ENCODE measurements at regions not wholly inside any gene's neighbourhood (a gene's known extent, or its start where the extent isn't known, plus 50 kb on each side); places are given as distances from the start of the nearest gene placed in this dataset.

DNA sequence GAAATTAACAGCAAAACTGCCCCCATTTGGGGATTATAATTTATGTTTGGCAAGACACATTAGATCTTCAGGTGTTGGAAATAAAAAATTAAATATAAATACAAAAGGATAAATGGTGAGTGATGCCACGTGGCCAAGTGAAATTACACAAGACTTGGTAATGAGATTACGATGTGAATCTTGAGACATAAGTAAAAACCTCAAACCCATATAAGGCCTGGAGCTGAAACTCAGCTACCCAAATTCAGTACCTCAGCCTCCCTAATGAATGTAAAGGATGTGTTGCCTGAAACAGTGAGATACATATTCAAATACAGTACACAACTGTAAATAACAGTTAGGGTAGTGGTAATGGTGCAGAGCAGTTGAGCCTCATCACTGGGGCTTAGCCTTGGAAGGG, 1146.6 kb downstream of the OTOL1 start:
- CTCF ChIA-PET, result no interaction called here
- TF ChIP-seq, protein P1, sequence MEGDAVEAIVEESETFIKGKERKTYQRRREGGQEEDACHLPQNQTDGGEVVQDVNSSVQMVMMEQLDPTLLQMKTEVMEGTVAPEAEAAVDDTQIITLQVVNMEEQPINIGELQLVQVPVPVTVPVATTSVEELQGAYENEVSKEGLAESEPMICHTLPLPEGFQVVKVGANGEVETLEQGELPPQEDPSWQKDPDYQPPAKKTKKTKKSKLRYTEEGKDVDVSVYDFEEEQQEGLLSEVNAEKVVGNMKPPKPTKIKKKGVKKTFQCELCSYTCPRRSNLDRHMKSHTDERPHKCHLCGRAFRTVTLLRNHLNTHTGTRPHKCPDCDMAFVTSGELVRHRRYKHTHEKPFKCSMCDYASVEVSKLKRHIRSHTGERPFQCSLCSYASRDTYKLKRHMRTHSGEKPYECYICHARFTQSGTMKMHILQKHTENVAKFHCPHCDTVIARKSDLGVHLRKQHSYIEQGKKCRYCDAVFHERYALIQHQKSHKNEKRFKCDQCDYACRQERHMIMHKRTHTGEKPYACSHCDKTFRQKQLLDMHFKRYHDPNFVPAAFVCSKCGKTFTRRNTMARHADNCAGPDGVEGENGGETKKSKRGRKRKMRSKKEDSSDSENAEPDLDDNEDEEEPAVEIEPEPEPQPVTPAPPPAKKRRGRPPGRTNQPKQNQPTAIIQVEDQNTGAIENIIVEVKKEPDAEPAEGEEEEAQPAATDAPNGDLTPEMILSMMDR (IDR thresholded peaks at IDR 0.05; ENCODE audit: control extremely low read depth, extremely low read depth, low read depth, missing control alignments), result no peak
- no peak for DNase-seq (ENCODE audit: extremely low spot score)
- POLR2A ChIA-PET, result no interaction called here

DNA sequence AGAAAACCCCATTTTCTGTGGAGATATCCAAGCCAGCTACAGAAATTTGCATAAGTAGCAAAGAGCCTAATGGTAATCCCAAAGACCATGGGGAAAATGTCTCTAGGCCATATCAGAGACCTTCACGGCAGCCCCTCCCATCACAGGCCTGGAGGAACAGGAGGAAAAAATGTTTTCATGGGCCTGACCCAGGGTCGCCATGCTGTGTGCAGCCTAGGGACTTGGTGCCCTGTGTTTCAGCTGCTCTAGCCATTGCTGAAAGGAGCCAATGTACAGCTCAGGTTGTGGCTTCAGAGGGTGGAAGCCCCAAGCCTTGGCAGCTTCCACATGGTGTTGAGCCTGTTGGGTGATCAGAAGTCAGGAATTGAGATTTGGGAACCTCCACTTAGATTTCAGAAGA, 1150.7 kb downstream of the OTOL1 start:
- POLR2A ChIA-PET, result no interaction called here
- TF ChIP-seq, protein P1 (IDR thresholded peaks at IDR 0.05; ENCODE audit: control extremely low read depth, extremely low read depth, low read depth, missing control alignments), result no peak
- DNase-seq (ENCODE audit: extremely low spot score), result no peak
- CTCF ChIA-PET, result no interaction called here

DNA sequence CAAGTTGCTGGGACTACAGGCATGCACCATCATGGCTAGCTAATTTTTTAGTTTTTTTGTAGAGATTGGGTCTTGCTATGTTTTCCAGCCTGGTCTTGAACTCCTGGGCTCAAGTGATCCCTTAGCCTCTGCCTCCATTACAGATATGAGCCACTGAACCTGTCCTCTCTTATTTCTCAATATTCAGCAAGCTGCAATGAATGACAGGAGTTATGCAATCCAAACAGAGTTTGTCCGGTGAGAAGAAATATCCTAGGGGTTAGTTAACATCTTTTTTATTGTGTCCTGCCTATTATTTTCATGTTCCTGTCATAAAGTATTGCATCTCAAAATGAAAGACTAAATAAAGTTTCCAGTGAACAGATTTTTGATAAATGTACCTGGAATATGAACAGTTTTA, 1161.4 kb downstream of the OTOL1 start:
- ChIA-PET POLR2A (no interaction called here), CTCF (no interaction called here)
- no peak for DNase-seq (ENCODE audit: extremely low spot score)
- TF ChIP-seq, protein P1 (IDR thresholded peaks at IDR 0.05; ENCODE audit: control extremely low read depth, extremely low read depth, low read depth, missing control alignments), result no peak

DNA sequence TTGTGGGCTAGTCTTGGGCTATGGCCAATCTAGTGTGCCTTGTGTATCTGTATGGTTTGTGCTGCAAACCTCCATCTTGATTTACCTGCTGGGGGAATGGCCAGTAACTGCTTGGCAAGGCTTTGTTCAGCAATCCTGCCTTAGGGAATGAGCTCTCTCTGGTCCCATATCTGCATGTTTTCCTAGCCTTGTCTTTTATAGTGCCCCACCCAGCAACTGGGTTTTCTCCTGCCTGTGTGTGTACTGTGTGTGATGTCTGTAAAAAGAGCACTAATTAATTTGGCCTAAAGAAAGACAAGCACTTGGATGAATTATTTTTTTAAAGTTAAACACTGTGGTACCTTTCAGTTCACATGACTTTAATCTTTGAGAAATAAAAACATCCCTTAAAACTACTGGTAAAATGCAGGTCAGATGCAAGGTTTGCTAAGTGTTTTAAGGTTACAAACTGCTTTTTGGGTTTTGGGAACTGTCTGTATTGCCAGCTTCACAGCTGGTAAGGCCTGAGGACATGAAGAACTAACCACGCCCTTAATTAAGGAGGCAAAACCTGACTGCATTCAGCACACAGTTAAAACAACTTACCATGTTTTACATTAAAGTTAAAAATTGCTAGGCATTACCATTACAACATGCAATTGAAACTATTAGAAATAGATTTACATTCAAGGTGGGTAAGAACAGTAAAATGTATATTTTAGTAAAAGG, 1169.2 kb downstream of the OTOL1 start:
- TF ChIP-seq, protein P1 (IDR thresholded peaks at IDR 0.05; ENCODE audit: control extremely low read depth, extremely low read depth, low read depth, missing control alignments), result no peak
- no peak for DNase-seq (ENCODE audit: extremely low spot score)
- ChIA-PET POLR2A (no interaction called here), CTCF (interaction anchor here (0.7 kb wide), 1 partner anchor 12 kb away, joined by 3 read pairs; no protein-coding TSS in a partner anchor)

DNA sequence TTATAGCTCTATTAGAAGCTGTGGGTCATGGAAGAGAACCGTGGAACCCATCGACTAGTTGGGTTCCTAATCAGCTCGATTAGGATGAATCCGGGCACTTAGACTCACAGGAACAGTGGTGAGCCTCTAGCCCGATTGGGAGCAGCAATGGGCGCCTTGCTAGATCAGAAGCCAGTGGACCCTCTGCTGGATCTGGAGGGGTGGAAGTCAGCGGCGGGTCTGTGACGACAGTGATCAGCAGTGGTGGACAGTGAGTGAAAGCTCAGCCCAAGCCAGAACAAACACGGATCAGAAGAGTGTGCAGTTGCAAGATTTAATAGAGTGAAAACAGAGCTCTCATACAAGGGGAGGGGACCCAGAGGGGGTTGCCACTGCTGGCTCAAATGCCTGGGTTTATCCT, 1170.2 kb downstream of the OTOL1 start:
- CTCF ChIA-PET, result no interaction called here

DNA sequence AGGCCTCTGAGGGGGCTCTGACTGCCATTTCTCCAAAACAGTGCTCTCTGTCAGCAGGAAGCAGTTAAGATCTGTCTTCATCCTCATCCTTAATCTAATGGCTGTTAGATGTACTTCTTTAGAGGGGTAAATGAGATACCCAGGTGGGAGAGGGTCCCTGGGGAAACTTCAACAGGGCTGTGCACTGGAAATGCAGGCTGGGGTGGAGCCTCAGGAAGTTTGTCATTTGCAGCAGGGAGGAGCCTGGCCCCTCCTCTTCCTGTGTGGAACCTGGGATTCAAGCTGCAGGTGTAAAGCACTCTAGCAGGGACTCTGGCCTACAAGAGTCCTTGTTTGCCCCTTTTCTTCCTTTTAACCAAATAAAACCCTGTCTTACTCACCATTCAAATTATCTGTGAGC, 1173.6 kb downstream of the OTOL1 start:
- TF ChIP-seq, protein P1 (IDR thresholded peaks at IDR 0.05; ENCODE audit: control extremely low read depth, extremely low read depth, low read depth, missing control alignments), result no peak
- no peak for DNase-seq (ENCODE audit: extremely low spot score)
- POLR2A ChIA-PET, result no interaction called here
- CTCF ChIA-PET, result no interaction called here

More for the DNA sequence above, 1170.2 kb downstream of the OTOL1 start:
- TF ChIP-seq, protein P1 (IDR thresholded peaks at IDR 0.05; ENCODE audit: control extremely low read depth, extremely low read depth, low read depth, missing control alignments), result no peak
- DNase-seq (ENCODE audit: extremely low spot score), result no peak
- POLR2A ChIA-PET, result no interaction called here
